ENCODE measurements at regions not wholly inside any gene's neighbourhood (a gene's known extent, or its start where the extent isn't known, plus 50 kb on each side); places are given as distances from the start of the nearest gene placed in this dataset.
A peak's percentile ranks its signal among the peaks of the same experiment; 100 is the strongest.

GRCh38 chr11:116449522-116449921, 323.3 kb downstream of the BUD13 start:
- Histone ChIP-seq H3K27ac (ENCODE audit: low read depth) (no peak overlapping the region), H3K4me3 (ENCODE audit: low read depth, low read length) (no peak overlapping the region), H3K4me1 (ENCODE audit: insufficient read depth) (no peaks in the 10 kb centered on the region), H3K36me3 (ENCODE audit: insufficient read depth) (no peaks in the 10 kb centered on the region)
- WGBS, result 93% methylated on average over 1 of the region's 1 CpG
- DNase-seq (ENCODE audit: extremely low spot score), result no peak

GRCh38 chr11:116446048-116446941, 326.5 kb downstream of the BUD13 start:
- H3K27ac ChIP-seq (ENCODE audit: low read depth), result no peak overlapping the region
- 44% methylated on average over 5 of the region's 5 CpGs for WGBS
- no peak overlapping the region for H3K4me3 ChIP-seq (ENCODE audit: low read depth, low read length)
- no peaks in the 10 kb centered on the region for H3K36me3 ChIP-seq (ENCODE audit: insufficient read depth)
- H3K4me1 ChIP-seq (ENCODE audit: insufficient read depth), result no peaks in the 10 kb centered on the region
- no peak for DNase-seq (ENCODE audit: extremely low spot score)

GRCh38 chr11:116445108-116446047, 327.4 kb downstream of the BUD13 start:
- H3K27ac ChIP-seq (ENCODE audit: low read depth), result no peak overlapping the region
- no peak overlapping the region for H3K4me3 ChIP-seq (ENCODE audit: low read depth, low read length)
- no peaks in the 10 kb centered on the region for H3K4me1 ChIP-seq (ENCODE audit: insufficient read depth)
- 54% methylated on average over 6 of the region's 6 CpGs for WGBS
- no peaks in the 10 kb centered on the region for H3K36me3 ChIP-seq (ENCODE audit: insufficient read depth)
- no peak for DNase-seq (ENCODE audit: extremely low spot score)

GRCh38 chr11:116442238-116442752, 330.5 kb downstream of the BUD13 start:
- Histone ChIP-seq H3K27ac (ENCODE audit: low read depth) (no peak overlapping the region), H3K36me3 (ENCODE audit: insufficient read depth) (no peaks in the 10 kb centered on the region), H3K4me1 (ENCODE audit: insufficient read depth) (no peaks in the 10 kb centered on the region), H3K4me3 (ENCODE audit: low read depth, low read length) (no peak overlapping the region)
- no peak for DNase-seq (ENCODE audit: extremely low spot score)

- no peak overlapping the region for H3K27ac ChIP-seq (ENCODE audit: low read depth)
- no peak for DNase-seq (ENCODE audit: extremely low spot score)
- no peaks in the 10 kb centered on the region for H3K4me1 ChIP-seq (ENCODE audit: insufficient read depth)
- H3K4me3 ChIP-seq (ENCODE audit: low read depth, low read length), result no peak overlapping the region
- H3K36me3 ChIP-seq (ENCODE audit: insufficient read depth), result no peaks in the 10 kb centered on the region
These were observed 333.5 kb downstream of the BUD13 start for GRCh38 chr11:116439361-116439677.

- Histone ChIP-seq H3K4me3 (ENCODE audit: low read depth, low read length) (no peak overlapping the region), H3K27ac (ENCODE audit: low read depth) (no peak overlapping the region), H3K36me3 (ENCODE audit: insufficient read depth) (no peaks in the 10 kb centered on the region), H3K4me1 (ENCODE audit: insufficient read depth) (no peaks in the 10 kb centered on the region)
- no peak for DNase-seq (ENCODE audit: extremely low spot score)
- 71% methylated on average over 6 of the region's 6 CpGs for WGBS
These were observed 334.0 kb downstream of the BUD13 start for GRCh38 chr11:116438651-116439360.

- Histone ChIP-seq H3K36me3 (ENCODE audit: insufficient read depth) (no peaks in the 10 kb centered on the region), H3K4me1 (ENCODE audit: insufficient read depth) (no peaks in the 10 kb centered on the region), H3K4me3 (ENCODE audit: low read depth, low read length) (no peak overlapping the region), H3K27ac (ENCODE audit: low read depth) (no peak overlapping the region)
- 39% methylated on average over 2 of the region's 2 CpGs for WGBS
- no peak for DNase-seq (ENCODE audit: extremely low spot score)
These were observed 337.8 kb downstream of the BUD13 start for GRCh38 chr11:116434986-116435385.

GRCh38 chr11:116432301-116432700, 340.5 kb downstream of the BUD13 start:
- 92% methylated on average over 9 of the region's 9 CpGs for WGBS
- no peak for DNase-seq (ENCODE audit: extremely low spot score)
- Histone ChIP-seq H3K4me3 (ENCODE audit: low read depth, low read length) (no peak overlapping the region), H3K4me1 (ENCODE audit: insufficient read depth) (no peaks in the 10 kb centered on the region), H3K36me3 (ENCODE audit: insufficient read depth) (no peaks in the 10 kb centered on the region), H3K27ac (ENCODE audit: low read depth) (no peak overlapping the region)

GRCh38 chr11:116431842-116432241, 340.9 kb downstream of the BUD13 start:
- WGBS, result 49% methylated on average over 1 of the region's 1 CpG
- Histone ChIP-seq H3K4me1 (ENCODE audit: insufficient read depth) (no peaks in the 10 kb centered on the region), H3K36me3 (ENCODE audit: insufficient read depth) (no peaks in the 10 kb centered on the region), H3K4me3 (ENCODE audit: low read depth, low read length) (no peak overlapping the region), H3K27ac (ENCODE audit: low read depth) (no peak overlapping the region)
- no peak for DNase-seq (ENCODE audit: extremely low spot score)

- Histone ChIP-seq H3K36me3 (ENCODE audit: insufficient read depth) (no peaks in the 10 kb centered on the region), H3K4me3 (ENCODE audit: low read depth, low read length) (no peak overlapping the region), H3K4me1 (ENCODE audit: insufficient read depth) (no peaks in the 10 kb centered on the region), H3K27ac (ENCODE audit: low read depth) (no peak overlapping the region)
- no peak for DNase-seq (ENCODE audit: extremely low spot score)
- 68% methylated on average over 6 of the region's 6 CpGs for WGBS
These were observed 344.2 kb downstream of the BUD13 start for GRCh38 chr11:116428638-116428975.

- Histone ChIP-seq H3K27ac (ENCODE audit: low read depth) (no peak overlapping the region), H3K4me3 (ENCODE audit: low read depth, low read length) (no peak overlapping the region), H3K4me1 (ENCODE audit: insufficient read depth) (no peaks in the 10 kb centered on the region), H3K36me3 (ENCODE audit: insufficient read depth) (no peaks in the 10 kb centered on the region)
- WGBS, result 19% methylated on average over 11 of the region's 11 CpGs
- peak; percentile 51 for DNase-seq (ENCODE audit: extremely low spot score)
These were observed 344.7 kb downstream of the BUD13 start for GRCh38 chr11:116427903-116428637.

- Histone ChIP-seq H3K36me3 (ENCODE audit: insufficient read depth) (no peaks in the 10 kb centered on the region), H3K27ac (ENCODE audit: low read depth) (no peak overlapping the region), H3K4me3 (ENCODE audit: low read depth, low read length) (no peak overlapping the region), H3K4me1 (ENCODE audit: insufficient read depth) (no peaks in the 10 kb centered on the region)
- DNase-seq (ENCODE audit: extremely low spot score), result no peak
- WGBS, result 38% methylated on average over 3 of the region's 3 CpGs
These were observed 345.4 kb downstream of the BUD13 start for GRCh38 chr11:116427337-116427902.

- Histone ChIP-seq H3K4me1 (ENCODE audit: insufficient read depth) (no peaks in the 10 kb centered on the region), H3K36me3 (ENCODE audit: insufficient read depth) (no peaks in the 10 kb centered on the region), H3K4me3 (ENCODE audit: low read depth, low read length) (no peak overlapping the region), H3K27ac (ENCODE audit: low read depth) (no peak overlapping the region)
- 64% methylated on average over 1 of the region's 1 CpG for WGBS
- DNase-seq (ENCODE audit: extremely low spot score), result no peak
These were observed 346.0 kb downstream of the BUD13 start for GRCh38 chr11:116426761-116427160.
